Loucy (cell line): ENCODE measurements at regions not wholly inside any gene's neighbourhood (a gene's known extent, or its start where the extent isn't known, plus 50 kb on each side); places are given as distances from the start of the nearest gene placed in this dataset.

Experiments
- EZH2phosphoT487 ChIP-seq: fragments of 200-600 bp; IDR thresholded peaks from 2 replicates; pipeline ENCODE4 v1.6.1; 2018; ENCODE audit warnings: antibody characterized with exemption, mild to moderate bottlenecking, moderate library complexity, borderline replicate concordance
- TF ChIP-seq, protein P1 (sequence below): fragments of 200-600 bp; sonication (generic); conservative IDR thresholded peaks from 2 replicates; pipeline ENCODE4 v1.5.1; 2014; ENCODE audit warnings: mild to moderate bottlenecking, antibody characterized with exemption, low read length

DNA sequence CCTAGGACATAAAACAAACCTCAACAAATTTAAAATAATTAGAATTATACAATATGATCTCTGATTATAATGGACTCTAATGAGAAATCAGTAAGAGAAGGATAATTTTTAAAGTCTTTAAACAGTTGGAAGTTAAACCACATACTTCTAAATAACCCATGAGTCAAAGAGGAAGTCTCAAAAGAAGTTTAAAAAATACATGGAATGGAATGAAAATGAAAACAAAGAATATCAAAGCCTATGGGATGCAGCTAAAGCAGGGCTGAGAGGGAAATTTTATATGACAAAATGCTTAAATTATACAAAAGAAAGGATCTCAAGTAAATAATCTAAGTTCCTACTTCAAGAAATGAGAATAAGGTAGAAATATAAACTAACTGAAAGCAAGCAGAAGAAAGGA lies 460.5 kb downstream of the RPS24 start:
- TF ChIP-seq, protein P1, sequence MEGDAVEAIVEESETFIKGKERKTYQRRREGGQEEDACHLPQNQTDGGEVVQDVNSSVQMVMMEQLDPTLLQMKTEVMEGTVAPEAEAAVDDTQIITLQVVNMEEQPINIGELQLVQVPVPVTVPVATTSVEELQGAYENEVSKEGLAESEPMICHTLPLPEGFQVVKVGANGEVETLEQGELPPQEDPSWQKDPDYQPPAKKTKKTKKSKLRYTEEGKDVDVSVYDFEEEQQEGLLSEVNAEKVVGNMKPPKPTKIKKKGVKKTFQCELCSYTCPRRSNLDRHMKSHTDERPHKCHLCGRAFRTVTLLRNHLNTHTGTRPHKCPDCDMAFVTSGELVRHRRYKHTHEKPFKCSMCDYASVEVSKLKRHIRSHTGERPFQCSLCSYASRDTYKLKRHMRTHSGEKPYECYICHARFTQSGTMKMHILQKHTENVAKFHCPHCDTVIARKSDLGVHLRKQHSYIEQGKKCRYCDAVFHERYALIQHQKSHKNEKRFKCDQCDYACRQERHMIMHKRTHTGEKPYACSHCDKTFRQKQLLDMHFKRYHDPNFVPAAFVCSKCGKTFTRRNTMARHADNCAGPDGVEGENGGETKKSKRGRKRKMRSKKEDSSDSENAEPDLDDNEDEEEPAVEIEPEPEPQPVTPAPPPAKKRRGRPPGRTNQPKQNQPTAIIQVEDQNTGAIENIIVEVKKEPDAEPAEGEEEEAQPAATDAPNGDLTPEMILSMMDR = no peak
- no peak for TF ChIP-seq EZH2phosphoT487
